ENCODE measurements at regions not wholly inside any gene's neighbourhood (a gene's known extent, or its start where the extent isn't known, plus 50 kb on each side); places are given as distances from the start of the nearest gene placed in this dataset.

DNA sequence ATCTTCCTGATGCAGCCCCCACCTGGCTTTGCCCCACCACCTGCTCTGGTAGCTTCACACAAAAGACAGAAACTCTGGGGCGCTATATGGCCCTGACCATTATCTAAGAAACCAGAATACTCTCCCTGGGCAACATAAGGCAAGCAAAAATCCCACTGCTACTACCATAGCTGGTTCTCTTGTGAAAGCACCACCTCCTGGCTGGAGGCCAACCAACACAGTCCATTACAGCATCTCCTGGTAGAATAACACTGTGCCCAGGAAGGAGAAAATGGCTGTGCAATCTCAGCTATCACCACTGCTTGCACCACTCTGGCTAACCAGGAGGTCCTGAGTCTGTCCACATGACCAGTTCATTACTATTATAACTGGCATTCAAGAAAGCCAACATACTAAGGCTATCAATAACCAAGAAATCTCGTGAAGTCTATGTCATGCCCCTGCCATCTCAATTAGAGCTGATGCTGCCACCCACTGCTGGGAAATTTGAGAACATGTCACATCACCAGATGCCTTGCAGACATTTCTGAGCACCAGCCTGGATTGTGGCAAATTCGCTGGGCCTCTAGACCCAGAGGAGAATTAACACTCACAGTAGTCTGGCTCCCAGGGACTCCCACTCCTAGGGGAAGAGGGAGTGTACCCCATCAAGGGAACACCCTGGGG is 1114.8 kb downstream of the ROBO2 start:
- no peak for DNase-seq (ENCODE audit: low spot score in 2 of 2)
- intact Hi-C loops (cut with DNase I; ENCODE audit: low total_unique reads) = no loop called here
- 70 to 91% methylated on average over 3 of the region's 3 CpGs for WGBS, 2 donors
- TF ChIP-seq POLR2A (IDR thresholded peaks at IDR 0.05) = no peak
- TF ChIP-seq CTCF (IDR thresholded peaks at IDR 0.05) = no peak
- H3K4me3 ChIP-seq (ENCODE audit: low read depth, poor library complexity, severe bottlenecking) = no peak overlapping the region

DNA sequence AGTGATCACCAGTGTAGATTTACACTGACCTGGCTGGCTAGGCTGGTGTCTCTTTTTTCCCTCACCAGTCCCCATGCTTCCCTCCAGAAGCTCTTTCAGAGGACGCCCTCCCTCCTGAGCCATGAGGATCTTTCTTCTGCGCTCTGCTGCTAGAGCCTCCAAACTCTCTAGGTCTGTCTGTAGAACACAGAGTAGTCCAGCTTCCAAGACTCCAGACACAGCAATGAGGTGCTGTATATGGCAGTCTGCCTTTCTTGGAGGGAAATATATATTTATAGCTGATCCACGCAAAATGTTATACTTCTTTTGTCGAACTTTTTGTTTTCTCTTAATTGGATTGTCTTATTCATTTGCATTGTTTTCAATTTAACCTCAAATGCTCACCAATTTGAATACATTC is 1121.8 kb downstream of the ROBO2 start:
- TF ChIP-seq CTCF (IDR thresholded peaks at IDR 0.05) = no peak
- TF ChIP-seq POLR2A (IDR thresholded peaks at IDR 0.05) = no peak
- 90 to 91% methylated on average over 4 of the region's 4 CpGs for WGBS, 2 donors
- intact Hi-C loops (cut with DNase I; ENCODE audit: low total_unique reads) = no loop called here
- no peak overlapping the region for H3K4me3 ChIP-seq (ENCODE audit: low read depth, poor library complexity, severe bottlenecking)
- DNase-seq (ENCODE audit: low spot score in 2 of 2) = no peak

DNA sequence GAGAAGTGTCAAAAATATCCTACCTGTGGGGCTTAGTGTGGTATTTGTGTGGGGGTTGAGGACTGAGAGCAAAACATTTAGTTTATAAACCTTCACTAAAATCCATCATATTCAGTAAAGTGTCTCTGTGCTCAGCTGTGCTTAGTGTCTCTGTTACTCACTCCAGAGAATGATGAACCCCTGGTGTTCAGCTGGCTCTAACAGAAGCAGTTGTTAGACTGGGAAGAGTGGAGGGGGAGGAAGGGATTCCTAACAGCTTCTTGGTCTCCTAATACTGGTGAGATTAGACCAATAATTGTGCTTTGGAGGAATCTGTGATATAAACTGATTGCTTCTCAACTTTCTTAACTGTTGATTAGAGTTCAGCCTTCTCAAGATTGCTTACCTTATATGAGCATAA is 1123.5 kb downstream of the ROBO2 start:
- intact Hi-C loops (cut with DNase I; ENCODE audit: low total_unique reads) = no loop called here

GRCh38 chr3:78165876-78166275 is 1126.0 kb downstream of the ROBO2 start:
- TF ChIP-seq POLR2A (IDR thresholded peaks at IDR 0.05) = no peak
- TF ChIP-seq CTCF (IDR thresholded peaks at IDR 0.05) = no peak
- no peak for DNase-seq (ENCODE audit: low spot score in 2 of 2)
- intact Hi-C loops (cut with DNase I; ENCODE audit: low total_unique reads) = no loop called here
- H3K4me3 ChIP-seq (ENCODE audit: low read depth, poor library complexity, severe bottlenecking) = no peak overlapping the region

More for the DNA sequence above, 1123.5 kb downstream of the ROBO2 start:
- no peak for TF ChIP-seq POLR2A (IDR thresholded peaks at IDR 0.05)
- no peak for TF ChIP-seq CTCF (IDR thresholded peaks at IDR 0.05)
- no peak for DNase-seq (ENCODE audit: low spot score in 2 of 2)
- H3K4me3 ChIP-seq (ENCODE audit: low read depth, poor library complexity, severe bottlenecking) = no peak overlapping the region

DNA sequence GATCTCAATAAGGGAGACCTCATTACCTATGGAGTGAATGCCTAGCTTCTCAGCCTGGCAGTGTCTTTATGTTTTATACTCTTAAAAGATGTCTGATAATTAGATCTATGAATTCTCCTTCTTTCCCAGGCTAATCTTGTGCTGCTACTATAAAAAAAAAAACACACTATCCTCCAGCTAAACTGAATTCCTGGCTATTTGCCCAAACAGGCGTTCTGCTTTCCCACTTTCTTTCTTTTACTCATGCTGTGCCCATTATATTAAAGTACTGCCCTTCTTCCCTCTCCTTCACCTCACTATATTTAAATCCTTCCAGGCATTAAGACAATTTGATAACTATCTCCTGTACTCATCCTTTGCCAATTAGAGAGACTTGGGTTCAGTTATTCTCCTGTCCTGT is 1134.9 kb downstream of the ROBO2 start:
- no peak overlapping the region for H3K4me3 ChIP-seq (ENCODE audit: low read depth, poor library complexity, severe bottlenecking)
- no peak for DNase-seq (ENCODE audit: low spot score in 2 of 2)
- intact Hi-C loops (cut with DNase I; ENCODE audit: low total_unique reads) = no loop called here
- TF ChIP-seq POLR2A (IDR thresholded peaks at IDR 0.05) = no peak
- no peak for TF ChIP-seq CTCF (IDR thresholded peaks at IDR 0.05)
- 10 to 31% methylated on average over 1 of the region's 1 CpG for WGBS, 2 donors

- no peak for DNase-seq (ENCODE audit: low spot score in 2 of 2)
- intact Hi-C loops (cut with DNase I; ENCODE audit: low total_unique reads) = no loop called here
- WGBS, 2 donors = 81% methylated on average over 4 of the region's 4 CpGs
- no peak for TF ChIP-seq CTCF (IDR thresholded peaks at IDR 0.05)
- no peak for TF ChIP-seq POLR2A (IDR thresholded peaks at IDR 0.05)
- H3K4me3 ChIP-seq (ENCODE audit: low read depth, poor library complexity, severe bottlenecking) = no peak overlapping the region
Observed at GRCh38 chr3:78176869-78177268, 1137.0 kb downstream of the ROBO2 start.
